ENCODE measurements at regions not wholly inside any gene's neighbourhood (a gene's known extent, or its start where the extent isn't known, plus 50 kb on each side); places are given as distances from the start of the nearest gene placed in this dataset.

DNA sequence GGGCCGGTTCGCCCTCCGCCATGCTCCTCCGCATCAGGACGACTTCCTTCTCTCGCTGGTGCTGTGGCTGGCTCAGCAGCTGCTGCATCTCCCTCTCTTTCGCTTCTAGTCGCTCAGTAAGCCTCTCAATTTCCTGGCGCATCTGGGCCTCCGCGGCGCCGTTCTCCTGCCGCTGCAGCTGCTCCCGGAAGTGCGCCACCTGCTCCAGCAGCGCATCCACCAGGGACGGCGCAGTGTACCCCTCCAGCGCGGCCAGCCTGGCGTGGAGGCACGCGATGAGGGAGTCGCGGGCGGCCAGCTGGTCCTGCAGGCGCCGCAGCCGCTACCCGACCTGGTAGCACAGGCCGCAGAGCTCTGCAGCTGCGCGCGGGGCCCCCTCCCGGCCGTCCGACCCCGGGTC, 97.4 kb upstream of the MED14 start:
- TF ChIP-seq, protein P1, sequence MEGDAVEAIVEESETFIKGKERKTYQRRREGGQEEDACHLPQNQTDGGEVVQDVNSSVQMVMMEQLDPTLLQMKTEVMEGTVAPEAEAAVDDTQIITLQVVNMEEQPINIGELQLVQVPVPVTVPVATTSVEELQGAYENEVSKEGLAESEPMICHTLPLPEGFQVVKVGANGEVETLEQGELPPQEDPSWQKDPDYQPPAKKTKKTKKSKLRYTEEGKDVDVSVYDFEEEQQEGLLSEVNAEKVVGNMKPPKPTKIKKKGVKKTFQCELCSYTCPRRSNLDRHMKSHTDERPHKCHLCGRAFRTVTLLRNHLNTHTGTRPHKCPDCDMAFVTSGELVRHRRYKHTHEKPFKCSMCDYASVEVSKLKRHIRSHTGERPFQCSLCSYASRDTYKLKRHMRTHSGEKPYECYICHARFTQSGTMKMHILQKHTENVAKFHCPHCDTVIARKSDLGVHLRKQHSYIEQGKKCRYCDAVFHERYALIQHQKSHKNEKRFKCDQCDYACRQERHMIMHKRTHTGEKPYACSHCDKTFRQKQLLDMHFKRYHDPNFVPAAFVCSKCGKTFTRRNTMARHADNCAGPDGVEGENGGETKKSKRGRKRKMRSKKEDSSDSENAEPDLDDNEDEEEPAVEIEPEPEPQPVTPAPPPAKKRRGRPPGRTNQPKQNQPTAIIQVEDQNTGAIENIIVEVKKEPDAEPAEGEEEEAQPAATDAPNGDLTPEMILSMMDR (IDR thresholded peaks at IDR 0.05; ENCODE audit: low read length): no peak
- TF ChIP-seq EZH2 (IDR thresholded peaks at IDR 0.05; ENCODE audit: borderline replicate concordance, low read length): no peak
